ENCODE measurements at regions not wholly inside any gene's neighbourhood (a gene's known extent, or its start where the extent isn't known, plus 50 kb on each side); places are given as distances from the start of the nearest gene placed in this dataset.

DNA sequence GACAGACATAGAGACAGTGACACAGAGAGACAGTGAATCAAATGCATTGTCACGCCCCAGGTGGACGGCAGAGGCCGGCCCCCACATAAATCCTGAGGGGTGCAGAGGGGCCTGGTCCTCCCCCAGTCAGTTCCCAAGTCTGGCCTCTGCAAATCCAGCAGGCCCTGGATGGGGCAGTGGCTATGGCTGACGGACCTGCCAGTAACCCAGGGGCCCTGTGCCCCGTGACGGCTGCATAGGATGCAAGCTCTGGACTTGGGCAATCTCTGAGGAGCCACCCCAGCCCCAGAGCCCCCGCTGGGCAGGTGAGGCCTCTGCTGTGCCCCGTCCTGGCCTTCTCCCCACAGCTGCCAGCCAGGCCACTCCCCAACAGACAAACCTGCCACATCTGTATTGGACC lies 204.5 kb downstream of the BRD1 start:
- no peak for DNase-seq (ENCODE audit: low read depth)

DNA sequence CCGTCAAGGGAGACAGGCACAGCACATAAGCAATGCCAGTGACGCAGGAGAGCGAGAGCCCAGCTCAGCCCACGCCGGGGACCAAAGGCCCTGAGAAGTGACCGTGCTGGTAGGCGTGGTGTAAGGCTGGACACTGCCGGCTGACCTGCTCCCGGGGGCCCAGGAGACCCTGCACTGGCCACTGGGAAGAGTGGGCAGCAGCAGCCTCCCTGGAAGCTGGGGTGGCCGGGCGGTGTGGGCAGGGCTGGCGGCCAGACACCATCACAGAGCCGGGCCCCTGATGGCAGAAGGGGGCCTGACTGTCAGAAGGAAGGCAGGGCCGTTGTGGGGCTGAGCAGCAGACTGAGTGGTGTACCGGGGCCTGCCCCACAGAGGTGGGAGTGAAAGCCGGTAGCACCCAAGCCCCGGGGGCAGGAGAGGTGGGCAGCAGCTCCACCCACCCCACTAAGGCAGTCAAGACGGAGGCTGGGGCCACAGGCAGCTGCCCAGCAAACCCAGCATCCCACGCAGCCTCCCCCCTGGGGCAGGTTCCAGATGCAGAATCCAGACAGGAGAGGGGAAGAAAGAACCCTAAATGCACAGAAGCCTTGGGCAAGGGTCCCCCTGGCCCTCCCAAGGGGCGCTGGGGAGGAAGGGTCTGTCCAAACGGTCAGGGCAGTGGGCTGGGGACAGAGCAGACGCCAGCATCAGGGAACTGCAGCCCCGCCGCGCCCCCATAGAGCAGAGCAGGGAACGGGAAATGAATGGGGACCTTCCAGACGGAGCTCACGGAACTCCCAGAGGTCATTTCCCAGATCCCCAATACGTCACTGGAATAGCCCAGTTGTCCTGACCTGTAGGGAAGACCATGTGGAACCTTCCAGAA lies 205.2 kb downstream of the BRD1 start:
- no peak for DNase-seq (ENCODE audit: low read depth)

DNA sequence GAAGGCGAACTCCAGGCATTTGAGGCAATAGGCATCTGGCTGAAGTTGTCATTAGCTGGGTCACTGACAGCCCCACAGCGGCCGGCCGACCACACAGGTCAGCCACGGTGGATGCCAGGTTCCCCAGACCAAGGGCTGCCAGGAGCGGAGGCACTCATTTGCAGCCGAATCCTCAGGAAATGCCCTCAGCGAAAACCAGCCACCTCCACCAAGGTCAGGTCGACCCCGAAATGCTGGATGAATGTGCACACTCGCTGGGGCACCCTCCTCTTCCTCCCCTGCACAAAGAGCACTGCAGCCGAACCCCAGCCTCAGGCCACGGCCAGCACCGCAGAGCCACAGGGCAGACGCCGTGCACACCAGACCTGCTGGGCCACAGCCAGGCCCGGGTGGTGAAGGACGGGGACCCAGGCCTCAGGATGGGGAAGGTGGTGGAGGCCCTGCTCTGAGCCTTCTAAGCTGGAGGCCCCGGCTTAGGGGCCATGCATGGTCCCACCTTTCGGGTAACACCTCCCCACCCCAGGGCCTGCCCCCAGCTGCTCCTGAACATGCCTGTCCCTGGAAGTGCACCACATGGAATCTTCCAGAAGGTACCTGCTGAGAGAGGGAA lies 206.0 kb downstream of the BRD1 start:
- no peak for DNase-seq (ENCODE audit: low read depth)

DNA sequence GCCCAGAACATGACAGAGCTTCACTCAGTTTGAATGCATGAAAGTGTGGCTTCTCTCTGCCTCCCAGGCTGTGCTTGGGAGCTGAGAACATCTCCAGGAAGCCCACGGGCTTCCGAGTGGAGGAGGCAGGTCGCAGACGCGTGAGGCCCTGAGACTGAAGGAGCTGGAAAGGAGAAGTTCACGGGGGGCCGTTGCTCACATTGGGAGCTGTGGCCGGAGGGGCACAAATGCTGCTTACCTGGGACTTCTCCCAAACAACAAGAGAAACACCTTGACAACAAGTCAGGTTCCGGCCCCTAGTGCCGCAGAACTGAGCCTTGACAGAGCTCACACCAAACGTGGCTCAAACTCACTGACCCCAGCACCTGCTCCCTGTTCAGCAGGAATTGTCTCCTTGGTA lies 207.0 kb downstream of the BRD1 start:
- no peak for DNase-seq (ENCODE audit: low read depth)

DNA sequence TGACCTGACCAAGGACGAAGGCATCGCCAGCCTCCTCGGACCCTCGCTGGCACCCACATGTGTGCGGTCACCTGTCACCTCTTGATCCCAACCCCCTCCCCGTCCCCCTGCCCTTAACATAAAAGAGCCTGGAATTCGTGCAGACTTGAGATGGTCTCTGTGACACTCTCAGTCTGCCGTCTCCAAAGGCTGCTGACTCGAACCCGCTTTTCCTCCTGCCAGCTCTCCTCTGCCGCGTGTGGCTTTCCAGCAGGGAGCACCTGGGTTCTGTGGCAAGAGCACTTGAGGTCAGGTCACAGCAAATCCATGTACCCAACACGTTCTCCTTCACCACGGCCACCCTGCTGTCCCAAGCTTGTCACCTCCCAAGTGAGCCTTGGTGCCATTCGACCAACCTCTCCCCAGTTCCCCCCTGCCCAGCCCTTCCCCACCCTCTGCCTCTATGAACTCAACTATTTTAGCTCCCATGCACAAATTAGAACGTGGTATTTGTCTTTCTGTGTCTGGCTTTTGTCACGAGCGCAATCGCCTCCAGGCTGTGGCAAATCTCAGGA lies 207.6 kb downstream of the BRD1 start:
- DNase-seq (ENCODE audit: low read depth), result no peak

DNA sequence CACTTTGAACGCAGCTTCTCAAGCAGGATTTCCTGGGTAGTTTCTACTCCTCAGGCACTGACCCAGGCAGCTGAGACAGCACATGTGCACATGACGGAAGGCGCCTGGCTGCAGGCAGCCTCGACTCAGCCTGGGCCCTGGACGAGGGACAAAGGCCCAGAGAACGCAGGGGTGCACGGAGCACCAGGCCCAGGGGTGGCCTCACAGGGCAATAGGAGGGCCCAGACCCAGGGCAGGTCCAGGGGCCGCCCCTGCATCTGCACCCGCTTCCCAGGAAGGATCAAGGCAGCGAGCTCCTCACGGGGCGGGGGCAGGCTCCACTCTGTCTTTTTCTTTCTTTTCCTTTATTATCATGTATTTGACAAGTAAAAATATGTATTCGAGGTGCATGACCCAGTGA lies 208.4 kb downstream of the BRD1 start:
- DNase-seq (ENCODE audit: low read depth), result no peak

DNA sequence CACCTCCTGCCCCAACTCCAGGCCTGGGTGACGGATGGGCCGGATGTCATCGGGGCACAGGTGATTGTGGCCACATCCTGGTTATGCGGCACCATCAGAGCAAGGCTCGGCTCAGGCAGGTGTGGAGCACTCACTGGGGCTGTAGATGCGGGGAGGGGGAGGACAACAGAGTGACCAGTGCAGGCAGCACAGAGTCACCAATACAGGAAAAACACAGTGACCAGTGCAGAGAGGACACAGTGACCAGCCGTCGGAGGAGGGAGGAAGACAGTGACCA lies 209.1 kb downstream of the BRD1 start:
- no peak for DNase-seq (ENCODE audit: low read depth)

DNA sequence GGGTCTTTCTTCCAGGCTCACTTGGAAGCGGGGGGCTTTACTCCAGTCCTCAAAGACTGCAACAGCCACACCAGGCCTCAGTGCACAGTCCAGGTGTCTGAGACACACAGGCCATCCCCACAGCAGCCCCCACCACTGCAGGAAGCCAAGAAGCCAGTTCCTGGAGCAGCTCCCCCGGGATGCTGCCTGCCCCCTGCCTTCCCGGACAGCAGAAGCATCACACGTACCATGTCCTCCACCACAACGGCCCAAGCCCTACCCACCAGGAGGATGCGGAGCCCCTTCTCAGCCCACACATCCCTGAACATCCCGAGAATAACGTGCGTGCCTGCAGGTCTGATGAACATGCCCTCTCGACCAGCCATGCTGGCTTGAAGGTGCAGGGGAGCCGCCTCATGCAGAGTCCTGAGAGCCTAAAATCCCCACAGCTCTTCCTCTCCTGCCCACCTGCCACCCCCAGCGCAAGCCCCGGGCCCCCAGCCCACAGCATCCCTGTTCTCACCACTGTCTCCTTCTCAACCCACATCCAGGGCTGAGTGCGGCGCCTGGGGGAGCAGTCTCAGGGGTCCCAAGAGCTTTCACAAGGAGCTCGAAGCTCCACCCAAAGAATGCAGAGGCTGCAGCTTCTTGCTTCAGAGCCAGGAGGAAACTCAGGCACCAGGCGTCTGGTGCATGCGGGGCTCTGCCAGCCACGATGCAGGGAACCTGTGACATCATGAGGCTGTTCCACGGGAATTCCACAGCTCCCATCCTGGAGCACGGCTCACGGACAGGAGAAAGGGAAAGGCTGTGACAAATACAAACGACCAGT lies 209.6 kb downstream of the BRD1 start:
- DNase-seq (ENCODE audit: low read depth), result no peak

DNA sequence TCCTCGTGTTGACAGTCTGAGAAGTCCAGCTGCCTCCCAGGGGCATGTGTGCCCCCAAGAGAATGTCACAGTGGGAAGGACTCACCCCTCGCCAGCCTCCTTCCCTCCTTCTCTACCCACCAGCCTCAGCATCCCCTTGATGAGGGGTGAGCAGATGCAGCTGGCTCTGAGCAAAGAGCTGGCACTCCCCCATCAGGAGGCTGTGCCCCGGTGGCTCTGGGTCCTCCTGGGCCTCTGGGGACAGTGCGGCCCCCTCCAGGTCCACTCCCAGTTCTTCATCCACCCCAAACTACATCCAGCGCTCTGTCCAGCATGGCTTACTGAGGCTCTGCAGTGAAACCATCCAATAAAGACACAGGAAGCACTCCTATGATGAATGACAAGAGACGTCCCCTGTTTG lies 210.4 kb downstream of the BRD1 start:
- no peak for DNase-seq (ENCODE audit: low read depth)

DNA sequence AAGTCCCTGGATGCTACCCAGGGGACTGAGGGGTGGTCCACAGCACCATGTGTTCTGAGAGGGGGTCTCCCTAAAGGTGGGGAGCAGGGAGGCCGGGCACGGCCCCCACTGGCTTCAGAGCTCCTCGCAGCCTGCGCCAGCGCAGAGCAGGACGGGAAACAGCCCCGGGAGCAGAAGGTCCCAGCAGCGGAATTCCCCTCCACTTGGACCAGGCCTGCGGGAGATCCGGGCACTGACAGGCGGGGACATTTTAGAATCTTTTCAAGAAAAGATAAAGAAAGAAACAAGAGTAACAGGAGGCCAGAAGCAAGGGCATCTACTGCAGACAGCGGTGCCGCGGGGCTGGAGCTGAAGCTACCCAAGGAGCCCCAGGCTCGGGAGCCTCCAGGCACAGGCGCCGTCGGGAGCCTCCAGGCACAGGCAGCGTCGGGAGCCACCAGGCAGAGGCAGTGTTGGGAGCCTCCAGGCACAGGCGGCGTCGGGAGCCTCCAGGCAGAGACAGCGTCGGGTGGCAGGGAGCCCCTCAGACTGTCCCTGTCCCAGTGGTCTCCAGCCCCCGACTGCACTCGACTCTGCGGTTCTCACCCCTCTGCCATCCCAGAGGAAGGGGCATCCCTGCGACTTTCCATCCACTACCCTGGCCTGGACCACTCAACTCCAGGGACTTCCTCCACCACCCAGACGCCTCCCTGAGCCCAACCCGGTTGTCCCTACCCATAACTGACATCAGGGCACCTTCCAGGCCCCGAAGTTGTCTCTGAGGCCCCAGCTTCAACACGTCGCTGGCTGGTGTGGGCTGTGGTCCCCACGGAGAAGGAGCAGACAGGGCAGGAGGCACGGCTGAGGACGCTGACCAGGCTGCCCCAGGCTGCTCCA lies 211.1 kb downstream of the BRD1 start:
- DNase-seq (ENCODE audit: low read depth), result no peak

DNA sequence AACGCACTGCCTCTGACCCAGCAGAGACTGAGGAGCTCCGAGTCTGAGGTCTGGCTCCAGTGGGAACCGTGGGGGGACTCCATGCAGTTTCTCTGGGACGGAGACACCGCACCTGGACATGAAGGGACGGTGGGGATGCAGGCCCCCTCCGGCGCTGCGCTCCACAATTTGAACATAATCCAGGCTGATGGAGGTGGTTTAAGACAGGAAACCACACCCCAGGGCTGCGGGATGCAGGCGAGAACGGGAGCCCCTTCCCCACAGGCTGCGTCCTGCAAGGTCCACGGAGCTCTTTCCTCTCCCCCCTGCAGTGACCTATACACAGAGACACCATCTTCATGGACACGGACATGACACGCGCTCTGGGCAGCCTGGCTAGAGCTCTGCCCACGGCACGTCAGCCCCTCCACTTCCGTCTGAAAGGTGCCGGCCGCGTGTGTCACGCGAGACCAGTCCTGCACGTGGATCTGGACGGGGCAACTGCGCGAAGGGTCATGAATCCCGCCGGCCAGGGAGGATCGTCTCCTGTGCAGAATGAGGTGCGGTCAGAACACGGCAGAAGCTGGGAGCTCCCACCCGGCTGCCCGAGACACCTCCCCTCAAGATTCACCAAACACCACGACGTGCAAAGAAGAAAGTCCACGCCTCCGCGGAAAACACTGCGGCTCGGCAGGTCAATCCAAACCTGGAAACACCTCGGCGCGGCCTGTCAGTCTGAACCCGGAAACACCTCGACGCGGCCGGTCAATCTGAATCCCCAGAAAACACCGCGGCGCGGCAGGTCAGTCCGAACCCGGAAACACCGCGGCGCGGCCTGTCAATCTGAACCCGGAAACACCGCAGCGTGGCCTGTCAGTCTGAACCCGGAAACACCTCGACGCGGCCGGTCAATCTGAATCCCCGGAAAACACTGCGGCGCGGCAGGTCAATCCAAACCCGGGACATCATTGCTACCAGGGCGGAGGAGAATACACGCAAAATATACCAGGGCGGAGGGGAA lies 212.4 kb downstream of the BRD1 start:
- no peak for DNase-seq (ENCODE audit: low read depth)

DNA sequence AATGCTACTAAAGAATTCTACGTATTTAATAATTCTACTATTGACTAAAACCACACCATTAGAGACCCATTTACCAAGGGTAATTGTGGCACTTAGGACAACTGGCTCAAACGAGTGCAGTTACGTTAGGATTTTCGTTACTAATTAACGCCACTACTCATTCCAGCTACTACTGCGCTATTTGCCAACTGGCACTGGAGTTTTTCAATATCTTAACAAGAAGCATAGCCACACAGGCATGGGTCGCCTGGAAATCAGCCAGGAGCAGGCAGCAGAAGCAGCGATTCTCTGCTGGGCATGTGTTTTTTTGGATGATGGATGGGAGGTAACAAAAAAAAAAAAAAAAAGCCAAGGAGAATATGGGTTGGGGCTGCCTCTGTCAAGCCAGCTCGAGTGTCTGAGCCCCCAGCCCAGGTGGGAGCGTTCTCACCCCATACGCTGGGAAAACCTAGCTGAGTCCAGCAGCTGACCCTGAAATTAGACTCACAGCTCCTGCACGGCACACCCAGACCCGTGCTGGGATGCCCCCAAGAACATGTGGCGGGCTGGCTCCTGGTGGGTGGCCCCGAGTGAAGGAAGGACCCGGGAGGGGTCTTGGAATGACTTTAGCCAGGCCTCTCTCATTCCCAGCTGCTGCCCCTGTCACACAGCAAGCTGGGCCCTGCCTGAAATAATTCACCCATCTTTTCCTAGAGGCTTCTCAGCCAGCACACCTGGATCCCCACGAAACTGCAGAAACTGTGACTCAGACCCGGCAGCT lies 214.0 kb downstream of the BRD1 start:
- DNase-seq (ENCODE audit: low read depth), result no peak

DNA sequence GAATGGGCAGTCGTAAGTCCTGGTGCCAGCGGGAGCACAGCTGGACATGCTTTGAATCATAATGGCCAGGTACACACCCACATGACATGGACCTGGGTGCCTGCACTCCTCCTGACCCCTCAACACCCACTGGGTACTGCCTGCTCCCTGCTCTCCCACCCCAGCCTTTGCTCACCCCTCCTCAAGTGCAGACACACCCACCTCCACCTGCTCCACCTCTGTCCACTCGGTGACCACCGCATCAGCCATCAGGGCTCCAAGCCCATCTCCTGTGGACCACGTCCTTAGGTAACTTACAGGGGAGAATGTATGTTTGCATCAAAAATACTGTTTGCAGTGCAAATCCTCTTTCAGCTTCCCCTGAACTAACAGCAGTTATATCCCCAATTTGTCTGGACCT lies 214.6 kb downstream of the BRD1 start:
- DNase-seq (ENCODE audit: low read depth), result no peak

DNA sequence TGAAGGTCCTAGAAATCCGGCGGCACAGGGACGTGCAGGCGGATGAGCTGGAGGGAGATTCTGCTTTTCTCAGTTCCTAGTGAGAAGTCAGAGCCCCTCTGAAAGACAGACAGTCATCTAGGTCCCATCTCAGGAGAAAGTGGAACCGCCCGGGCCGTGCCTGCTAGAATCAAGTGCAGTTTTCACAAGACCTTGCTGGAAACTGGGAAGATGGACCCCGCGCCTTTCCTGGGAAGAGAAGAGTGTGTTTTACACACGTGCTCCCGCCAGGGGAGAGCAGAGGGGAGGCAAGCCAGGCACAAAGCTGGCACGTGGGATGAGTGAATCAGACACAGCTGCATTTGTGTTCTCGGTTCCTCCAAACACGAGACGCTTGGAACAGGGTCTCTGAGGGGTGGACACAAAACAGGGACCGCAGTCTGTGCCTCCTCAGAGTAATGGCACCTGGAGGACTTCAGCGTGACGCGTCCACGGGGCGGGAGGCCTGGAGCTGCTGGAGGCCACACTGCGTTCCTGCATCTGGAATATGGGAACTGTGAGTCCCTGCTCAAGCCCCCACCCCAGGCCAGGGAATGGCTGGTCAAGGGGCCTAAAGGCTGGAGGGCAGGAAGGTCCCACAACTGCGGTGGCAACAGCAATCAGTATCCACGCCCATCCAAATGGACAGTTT lies 218.3 kb downstream of the BRD1 start:
- DNase-seq (ENCODE audit: low read depth), result no peak

DNA sequence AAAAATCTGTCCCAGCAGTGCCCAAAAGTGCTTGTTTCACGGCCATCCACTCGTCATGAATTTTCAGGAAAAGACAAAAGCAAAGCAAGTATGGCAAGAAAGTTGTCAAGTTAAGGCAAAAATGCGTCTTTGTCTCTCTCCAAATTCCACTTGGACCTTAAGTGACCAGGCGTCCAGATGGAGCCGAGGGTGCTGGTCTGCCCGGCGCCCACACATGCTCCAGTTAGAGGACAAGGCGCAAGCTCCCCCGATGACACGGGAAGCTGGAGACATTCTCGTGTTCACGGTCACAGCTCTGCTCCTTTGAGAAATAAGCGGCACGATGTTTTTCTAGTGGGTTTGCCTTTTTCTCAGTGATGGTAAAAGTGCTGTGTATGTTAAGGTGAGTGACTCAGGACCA lies 219.0 kb downstream of the BRD1 start:
- no peak for DNase-seq (ENCODE audit: low read depth)

DNA sequence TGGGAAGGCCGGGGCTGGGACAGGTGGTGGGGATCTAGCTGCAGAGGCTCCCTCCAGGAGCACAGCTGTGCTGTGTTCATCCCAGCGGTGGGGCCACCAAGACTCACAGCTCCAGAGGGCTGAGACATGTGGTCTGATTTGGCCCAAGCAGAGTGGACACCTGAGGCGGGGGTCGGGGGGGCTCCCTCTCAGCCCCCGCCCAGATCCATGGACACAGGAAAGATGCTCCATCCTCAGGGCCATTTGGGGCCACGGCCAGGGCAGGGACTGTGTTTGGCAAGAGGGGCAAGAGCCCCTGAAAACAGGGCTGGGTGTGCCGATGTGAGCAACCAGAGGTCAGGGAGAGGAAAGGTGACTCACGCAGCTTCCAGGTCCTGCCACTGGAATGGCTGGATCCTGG lies 219.4 kb downstream of the BRD1 start:
- DNase-seq (ENCODE audit: low read depth), result no peak

DNA sequence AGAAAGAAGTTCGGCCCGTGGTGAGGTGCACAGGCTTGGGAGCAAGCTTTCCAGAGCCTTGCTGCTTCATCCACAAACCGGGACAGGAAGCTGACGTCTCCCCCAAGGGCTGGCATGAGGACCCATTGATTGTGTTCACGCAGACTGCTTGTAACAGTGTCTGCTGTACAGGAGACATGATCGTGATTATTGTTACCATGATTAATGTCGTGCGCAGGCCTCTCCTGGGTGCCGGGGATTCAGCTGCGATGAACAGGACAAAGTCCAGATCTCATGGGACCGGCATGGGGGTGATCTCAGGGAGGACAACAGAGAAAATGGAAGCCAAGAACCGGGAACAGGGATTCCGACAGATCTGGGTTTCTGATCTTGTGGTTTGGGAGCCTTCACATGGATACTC lies 219.9 kb downstream of the BRD1 start:
- no peak for DNase-seq (ENCODE audit: low read depth)

DNA sequence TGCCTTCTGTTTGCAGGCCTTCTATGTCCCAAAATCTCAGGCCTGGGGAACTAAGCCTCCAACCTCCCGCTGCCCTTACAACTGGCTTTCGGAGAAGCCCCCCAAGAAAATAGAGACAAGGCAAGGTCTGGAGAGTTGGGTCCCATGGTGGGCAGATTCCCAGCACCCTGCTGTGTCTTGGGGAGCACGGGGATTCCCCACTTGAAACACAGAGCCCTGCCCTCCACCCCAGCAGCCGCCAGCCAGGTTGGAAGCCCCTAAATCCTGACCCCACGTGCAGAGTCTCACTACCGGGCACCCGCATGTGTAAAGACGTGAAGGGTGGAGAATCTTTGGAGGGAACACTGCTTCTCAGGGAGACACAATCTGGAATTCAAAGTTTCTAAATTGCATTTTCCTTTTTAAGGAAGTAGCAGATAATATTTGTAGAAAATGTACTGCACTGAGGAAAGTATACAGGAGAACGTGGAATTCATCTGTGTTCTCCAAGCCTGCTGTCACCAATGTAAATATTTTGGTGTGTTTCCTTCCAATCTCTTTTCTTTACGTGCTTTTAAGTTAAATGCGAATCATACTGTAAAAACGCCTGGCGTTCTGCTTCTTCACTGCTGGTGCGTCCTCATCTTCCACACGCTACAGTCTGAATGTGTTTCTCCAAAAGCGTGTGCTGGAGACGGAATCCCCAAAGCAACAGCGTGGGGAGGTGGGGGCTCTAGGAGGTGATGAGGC lies 220.9 kb downstream of the BRD1 start:
- DNase-seq (ENCODE audit: low read depth), result no peak
